T-helper 2 cell (primary cell): ENCODE measurements at regions not wholly inside any gene's neighbourhood (a gene's known extent, or its start where the extent isn't known, plus 50 kb on each side); places are given as distances from the start of the nearest gene placed in this dataset.

ENCODE experiments used
- DNase-seq, 5 experiments: peaks; one replicate each; pipeline versions ENCODE4 v3.0.0 to v3.0.0-alpha.2; 2012 to 2022

- DNase-seq, result no peak
Measured at GRCh38 chr1:22287946-22288520, 145.1 kb upstream of the WNT4 start.

GRCh38 chr1:22288593-22289241 lies 145.8 kb upstream of the WNT4 start:
- no peak for DNase-seq

DNA sequence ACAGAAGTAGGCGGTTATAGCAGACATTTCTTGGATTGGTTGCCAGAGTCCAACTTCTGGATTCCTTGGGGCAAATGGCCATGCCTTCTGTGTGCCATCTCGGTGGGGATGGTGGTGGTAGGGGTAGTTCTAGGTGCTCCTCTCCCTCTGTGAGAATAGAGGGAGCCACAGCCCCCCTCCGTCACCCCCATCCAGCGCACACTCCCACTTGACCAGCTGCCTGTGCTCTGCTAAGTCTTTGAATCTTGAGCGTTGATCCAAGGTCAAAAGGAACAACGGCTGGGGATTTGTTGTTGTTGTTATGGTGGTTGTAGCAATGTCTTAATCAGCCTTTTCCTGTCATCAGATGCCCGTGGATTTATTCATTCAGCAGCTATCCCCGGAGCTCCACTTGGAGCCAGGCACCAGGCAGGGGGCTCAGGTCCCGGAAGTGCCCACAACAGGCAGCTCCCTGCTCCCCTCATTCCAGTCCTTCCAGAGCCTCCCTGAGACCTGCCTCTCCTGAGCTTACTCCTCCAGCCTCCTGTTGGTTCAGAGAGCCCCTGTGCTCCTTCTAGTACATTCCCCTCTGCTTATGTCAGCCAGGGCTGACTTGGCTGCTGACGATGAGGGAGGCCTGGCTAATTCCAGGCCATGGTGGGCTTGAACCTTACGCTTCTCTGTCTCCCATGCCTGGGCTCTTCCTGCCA lies 146.6 kb upstream of the WNT4 start:
- DNase-seq, result no peak

DNA sequence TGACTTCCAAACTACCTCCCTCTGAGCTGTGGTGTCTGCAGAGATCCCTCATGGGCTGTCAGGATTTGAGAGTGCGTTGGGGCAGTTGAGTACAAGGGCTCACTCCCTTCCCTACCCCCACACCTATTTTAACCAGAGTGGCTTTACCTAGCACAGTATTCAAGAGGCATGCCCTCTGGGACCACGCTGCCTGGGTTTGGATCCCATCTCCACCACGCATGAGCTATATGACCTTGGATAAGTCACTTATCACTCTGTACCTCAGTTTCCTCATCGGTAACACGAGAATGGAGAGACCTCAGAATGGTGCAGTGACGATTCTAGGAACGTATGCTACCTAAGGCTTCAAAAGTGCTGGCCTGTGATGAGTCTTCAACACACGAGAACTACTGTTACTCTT lies 147.3 kb upstream of the WNT4 start:
- no peak for DNase-seq

GRCh38 chr1:22290611-22291010 lies 147.7 kb upstream of the WNT4 start:
- no peak for DNase-seq

DNA sequence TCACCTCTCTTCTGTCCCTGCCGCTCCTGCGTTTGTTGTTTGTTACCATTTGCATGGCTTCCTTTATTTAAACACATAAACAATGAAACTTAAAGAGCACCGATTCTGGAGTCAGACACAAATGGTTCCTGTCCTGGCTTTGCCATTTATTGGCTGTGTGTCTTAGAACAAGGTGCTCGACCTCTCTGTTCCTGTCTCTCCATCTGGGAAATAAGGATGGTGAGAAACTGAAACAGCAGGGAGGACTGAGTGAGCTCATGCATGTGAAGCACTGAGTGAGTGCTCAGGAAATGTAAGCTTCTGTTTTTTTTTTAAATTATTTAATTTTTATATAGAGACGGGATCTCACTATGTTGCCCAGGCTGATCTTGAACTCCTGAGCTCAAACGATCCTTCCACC lies 148.2 kb upstream of the WNT4 start:
- no peak for DNase-seq

- no peak for DNase-seq
Measured at GRCh38 chr1:22291494-22291893, 148.6 kb upstream of the WNT4 start.

DNA sequence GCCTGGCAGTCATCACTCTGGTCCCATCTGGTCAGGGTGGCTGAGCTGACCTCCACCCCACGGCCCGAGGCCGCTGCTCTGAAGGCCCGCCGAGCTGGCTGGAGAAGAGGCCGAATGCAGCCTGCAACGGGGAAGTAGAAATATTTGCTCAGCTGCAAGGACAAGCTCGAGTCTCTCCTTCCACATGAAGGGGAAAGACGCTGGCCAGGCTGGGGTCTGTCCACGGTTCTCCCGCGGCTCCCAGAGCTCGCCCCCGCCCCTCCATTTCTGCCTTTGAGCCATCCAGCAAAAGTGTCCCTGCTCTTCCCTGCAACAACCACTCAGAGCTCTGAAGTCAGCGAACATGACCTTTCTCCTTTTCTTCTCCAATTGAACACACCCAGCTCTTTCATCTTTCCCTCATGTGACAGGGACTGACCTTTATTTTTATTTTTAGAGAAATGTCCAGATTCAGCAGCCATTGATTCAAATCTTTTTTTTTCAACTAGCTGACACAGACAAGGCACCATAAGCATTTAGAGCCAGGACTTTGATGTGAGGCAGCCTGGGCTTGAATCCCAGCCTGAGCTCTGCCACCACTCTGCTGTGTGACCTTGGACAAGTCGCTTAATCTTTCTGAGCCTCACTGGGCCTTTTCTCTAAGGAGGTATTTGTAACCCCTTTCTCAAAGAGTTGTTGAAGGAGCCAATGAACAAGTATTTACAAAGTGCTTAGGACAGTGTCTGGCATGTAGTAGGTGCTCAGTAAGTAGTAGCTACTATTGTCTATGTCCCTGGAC lies 149.3 kb upstream of the WNT4 start:
- no peak for DNase-seq

DNA sequence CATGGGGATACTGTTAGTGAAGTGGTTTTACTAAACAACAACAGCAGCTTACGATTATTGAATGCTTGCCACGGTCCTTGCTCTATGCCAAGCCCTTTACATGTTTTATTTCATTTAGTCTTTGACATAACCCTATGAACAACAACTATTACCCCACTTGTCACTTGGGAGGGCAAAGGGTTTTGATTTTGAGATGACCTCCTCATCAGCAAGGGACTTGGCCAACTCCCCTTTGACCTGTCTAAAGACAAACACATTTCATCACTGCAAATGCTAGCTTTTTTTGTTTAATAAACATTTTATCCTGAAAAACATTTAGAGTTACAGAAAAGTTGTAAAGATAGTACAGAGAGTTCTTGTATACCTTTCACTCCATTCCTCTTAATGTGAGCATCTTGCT lies 152.5 kb upstream of the WNT4 start:
- DNase-seq, result no peak

DNA sequence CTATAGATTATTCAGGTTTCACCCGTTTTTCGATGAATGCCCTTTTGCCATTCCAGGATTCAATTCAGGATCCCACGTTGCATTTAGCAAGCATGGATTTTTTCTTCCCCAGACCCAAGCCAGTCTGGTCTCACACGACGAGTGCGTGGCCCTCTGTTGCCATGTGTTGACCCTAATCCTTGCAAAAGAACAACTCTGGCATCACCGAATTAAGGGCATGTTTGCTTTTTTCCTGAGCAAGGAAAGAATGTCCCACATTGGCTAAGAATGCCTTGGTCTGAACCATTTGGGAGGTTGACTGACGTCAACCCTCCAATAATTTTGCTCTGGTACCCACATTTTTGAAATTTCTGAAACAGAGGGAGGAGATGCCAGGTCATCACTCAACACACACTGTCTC lies 153.0 kb upstream of the WNT4 start:
- DNase-seq, result no peak

- DNase-seq, result no peak
Measured at GRCh38 chr1:22296701-22297591, 154.0 kb upstream of the WNT4 start.

- no peak for DNase-seq
Measured at GRCh38 chr1:22297999-22298398, 153.7 kb upstream of the ZBTB40 start.

DNA sequence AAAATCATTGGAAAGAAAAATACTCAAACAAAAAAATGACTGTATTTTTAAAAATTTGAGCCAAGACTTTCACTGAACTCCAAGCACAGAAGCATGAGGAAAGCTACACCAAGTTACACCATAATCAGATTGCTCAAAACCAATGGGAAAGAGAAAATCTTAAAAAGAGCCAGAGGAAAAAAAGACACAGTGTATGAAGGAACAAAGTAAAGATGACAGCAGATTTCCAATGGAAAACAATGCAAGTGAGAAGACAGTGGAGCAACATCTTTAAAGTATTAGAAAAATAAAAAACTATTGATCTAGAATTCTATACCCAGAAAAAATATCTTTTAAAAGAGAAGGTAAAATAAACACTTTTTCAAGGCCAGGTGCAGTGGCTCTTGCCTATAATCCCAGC lies 147.8 kb upstream of the ZBTB40 start:
- no peak for DNase-seq

GRCh38 chr1:22309572-22309971 lies 142.1 kb upstream of the ZBTB40 start:
- DNase-seq, result no peak

DNA sequence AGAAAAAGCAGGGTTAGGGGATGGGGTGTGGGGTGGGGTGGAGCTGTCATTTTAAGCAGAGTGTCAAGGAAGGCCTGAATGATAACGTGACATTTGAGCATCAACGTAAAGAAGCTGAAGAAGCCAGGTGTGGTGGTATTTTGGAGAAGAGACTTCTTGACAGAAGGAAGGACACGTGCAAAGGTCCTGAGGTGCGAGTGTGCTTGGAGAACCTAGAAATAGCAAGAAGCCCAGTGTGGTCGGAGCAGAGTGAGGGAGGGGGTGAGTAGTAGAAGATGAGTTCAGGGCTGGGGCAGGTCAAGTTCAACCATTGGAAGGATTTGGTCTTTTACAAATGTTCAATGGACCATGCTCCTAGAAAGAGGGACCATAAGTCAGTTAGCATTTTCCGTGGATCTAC lies 140.2 kb upstream of the ZBTB40 start:
- DNase-seq, result no peak

DNA sequence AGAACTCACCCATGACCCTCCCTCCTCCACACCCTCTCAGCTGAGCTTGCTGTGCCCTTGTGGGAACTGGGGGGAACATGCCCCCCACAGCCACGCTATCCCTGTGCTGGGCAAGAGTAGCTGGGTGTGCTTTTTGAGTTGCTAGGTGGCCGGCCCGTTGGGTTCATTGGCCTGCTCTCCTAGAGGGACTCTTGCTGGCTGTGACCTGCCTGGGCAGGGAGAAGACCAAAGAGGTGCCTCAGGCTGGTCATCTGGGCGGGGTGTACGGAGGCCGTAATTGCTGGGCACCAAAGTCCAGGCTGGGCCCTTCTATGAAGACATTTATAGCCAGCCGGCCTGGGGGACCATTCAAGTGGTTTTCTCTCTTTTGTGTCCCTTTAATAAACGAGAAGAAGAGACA lies 138.3 kb upstream of the ZBTB40 start:
- no peak for DNase-seq

GRCh38 chr1:22314706-22315105 lies 136.9 kb upstream of the ZBTB40 start:
- DNase-seq, result no peak

DNA sequence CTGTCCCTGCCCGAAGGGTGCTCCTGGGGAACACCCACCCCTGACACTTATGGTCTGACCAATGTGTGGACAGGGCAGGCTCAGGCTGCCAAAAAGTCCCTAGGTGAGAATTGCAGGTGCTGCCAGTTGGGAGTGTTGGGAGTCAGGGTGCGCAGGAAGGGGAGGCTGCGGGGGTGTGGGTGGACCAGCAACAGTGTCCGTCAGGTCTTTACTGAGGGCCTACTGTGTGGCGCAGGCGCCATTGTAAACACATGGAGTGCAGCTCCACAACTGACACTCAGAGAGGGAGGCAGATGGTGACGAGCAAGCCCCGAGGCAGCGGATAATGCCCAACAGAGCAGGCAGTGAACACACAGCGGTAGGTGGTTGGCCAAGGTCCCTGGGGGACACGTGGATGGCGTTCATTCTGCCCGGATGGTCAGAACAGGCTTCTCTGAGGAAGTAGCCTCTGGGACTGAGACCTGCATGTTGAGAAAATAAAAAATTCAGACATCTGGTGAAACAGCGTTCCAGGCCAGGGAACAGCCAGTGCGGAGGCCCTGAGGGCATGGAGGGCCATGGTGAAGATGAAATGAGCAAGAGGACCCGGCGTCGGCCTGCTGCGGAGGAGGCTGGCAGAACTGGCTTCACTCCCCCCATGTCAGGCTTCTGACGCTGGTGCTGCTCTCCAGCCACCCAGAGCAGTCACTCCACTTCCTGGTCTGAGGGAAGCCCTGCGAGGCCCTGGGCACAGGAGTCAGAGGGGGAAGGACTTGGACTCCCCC lies 136.2 kb upstream of the ZBTB40 start:
- no peak for DNase-seq

GRCh38 chr1:22317231-22317919 lies 134.3 kb upstream of the ZBTB40 start:
- DNase-seq, result no peak

DNA sequence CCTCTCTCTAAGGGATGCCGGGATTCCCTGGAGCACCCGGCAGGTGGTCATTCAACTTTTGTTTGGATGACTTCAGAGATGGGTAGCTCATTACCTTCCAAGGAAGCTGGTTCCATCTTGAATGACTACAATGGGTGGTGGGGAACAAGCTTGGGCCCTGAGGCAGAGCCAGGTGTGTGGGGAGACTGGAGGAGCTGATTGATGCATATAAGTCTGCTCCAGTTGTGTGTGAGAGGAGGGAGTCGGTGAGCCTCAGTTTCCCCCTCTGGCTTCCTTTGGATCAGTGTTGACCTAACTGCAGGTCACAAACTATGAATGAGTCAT lies 133.8 kb upstream of the ZBTB40 start:
- no peak for DNase-seq

- DNase-seq, result no peak
Measured at GRCh38 chr1:22318279-22318981, 133.2 kb upstream of the ZBTB40 start.
